ENCODE measurements at regions not wholly inside any gene's neighbourhood (a gene's known extent, or its start where the extent isn't known, plus 50 kb on each side); places are given as distances from the start of the nearest gene placed in this dataset.

DNA sequence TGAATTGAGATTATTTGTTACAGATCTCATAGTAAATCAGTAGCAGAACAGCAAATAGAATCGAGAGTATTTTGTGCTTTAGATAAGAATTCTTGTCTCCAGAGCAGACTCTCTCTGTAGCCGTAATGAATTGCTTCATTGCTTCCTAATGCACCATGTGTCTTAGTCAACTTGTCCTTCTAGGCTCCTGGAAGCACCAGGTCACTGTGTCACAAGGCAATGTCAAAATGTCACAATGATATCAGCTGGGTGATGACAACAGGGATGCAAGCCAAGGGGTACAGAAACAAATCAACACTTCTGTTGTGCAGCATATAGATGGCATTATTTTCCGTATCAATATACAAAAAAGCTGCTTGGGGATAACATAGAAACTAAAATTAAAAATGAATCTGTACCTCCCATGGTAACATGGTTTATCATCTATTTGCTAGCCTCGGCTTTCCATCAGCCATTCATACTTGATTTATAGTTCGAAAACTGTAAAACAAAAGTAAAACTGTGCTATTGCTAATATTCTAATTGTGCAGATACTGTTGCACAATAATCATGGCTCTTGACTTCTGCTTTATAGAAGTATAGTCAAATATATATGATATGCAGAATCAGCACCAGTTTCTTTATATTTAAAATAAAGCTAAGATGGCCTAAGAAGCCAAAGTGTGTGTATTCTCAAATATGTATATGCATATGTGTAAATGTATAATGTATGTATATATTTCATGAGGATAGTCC lies 435.9 kb upstream of the TLE4 start:
- no peak for DNase-seq (ENCODE audit: low read depth, low spot score)

DNA sequence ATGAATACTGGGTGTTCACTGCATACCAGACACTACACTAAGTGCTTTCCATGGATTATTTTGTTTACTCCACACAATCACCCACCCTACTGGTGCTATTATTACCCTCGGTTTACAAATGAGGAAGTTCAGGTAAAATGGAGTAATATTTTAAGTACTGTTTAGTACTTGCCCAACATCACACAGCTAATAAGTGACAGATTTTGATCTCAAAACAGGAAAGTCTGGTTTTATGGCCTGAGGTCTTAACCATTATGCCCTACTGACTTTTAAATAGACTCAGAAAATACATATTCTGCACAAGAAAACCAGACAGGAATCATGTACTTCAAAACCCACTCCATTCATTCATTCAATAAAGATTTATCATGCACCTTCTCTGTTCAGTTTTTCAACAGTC lies 431.0 kb upstream of the TLE4 start:
- DNase-seq (ENCODE audit: low read depth, low spot score) = no peak

DNA sequence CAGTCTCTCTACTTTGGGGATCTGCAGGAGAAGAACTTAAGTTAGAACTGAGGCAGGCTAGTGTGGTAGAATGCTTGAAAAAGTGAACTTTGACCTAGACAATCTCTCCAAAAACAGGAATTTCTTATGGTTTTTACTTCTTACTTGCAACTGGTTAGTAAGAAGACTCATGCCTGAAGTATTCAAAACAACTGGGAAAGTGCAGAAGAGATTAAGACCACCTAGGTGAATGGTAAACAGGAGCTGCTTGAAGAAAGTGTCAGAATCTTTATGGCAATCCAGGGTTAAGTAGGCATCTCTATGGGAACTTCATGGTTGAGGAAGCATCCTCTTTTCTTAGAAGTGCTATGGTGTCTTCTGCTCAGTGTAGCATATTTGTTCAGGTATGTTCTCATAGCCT lies 428.6 kb upstream of the TLE4 start:
- DNase-seq (ENCODE audit: low read depth, low spot score) = no peak

DNA sequence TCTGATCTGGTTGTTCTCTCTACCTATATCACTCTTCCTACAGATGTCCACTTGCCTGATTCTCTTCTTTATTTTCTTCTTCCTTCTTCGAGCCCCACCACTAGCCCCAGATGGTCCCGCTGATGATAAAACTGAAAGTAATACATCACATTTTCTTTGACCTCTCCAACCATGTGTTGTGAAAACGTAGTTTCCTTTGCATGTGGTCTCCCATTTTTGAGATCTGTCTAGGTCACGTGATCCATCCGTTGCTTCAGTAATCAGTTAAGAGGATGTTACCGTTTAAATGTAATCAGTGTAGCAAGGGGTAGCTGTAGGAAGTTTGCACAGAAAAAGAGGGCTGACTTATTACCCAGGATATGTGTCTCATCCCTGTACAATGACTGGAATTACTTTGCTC lies 426.3 kb upstream of the TLE4 start:
- no peak for DNase-seq (ENCODE audit: low read depth, low spot score)

DNA sequence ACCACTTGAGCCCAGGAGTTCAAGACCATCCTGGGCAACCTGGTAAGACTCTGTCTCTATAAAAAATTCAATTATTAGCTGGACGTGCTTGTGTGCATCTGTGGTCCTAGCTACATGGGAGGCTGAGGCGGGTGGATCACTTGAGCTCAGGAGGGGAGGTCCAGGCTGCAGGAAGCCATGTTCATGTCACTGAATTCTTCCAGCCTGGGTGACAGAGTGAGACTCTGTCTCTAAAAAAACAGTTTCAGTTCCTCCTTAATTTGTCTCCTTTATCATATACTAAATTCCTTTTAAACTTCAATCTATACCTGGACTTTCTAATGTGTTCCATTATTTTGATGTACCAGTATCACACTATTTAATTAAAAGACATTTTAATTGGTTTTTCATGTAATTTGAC lies 422.2 kb upstream of the TLE4 start:
- DNase-seq (ENCODE audit: low read depth, low spot score) = no peak

DNA sequence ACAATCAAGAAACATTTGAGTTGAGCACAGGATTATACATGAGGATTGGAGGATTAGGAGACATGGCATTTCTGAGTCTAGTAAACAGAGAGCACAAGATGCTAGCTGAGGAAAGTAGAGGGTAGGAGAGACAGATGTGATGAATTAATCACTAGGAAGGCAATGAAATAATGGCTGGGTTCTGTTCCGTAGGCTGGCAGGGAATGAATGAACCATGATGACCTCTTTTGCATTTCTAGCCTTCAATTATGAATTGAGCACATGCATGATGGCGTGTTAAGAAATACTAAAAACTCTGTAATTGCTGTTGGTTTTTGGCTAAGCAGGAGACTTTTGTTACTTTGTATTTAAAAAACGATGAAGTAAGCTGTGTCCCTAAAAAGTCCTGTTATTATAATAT lies 420.0 kb upstream of the TLE4 start:
- DNase-seq (ENCODE audit: low read depth, low spot score) = no peak

DNA sequence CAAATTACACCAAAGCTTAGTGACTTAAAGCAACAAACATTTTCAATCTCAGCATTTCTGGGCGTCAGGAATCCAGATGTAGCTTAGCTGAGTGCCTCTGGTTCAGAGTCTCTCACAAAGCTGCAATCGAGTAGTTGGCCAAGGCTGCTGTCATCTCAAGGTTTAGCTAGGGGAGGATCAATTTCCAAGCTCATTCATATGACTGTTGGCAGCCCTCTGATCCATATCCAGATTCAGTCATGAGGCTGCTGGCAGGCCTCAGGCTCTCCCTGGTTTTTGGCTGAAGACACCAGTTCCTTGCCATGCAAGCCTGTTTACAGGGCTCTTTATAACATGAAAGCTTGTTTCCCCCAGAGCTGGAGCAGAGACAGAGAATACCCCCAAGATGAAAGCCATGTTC lies 419.5 kb upstream of the TLE4 start:
- DNase-seq (ENCODE audit: low read depth, low spot score) = no peak

DNA sequence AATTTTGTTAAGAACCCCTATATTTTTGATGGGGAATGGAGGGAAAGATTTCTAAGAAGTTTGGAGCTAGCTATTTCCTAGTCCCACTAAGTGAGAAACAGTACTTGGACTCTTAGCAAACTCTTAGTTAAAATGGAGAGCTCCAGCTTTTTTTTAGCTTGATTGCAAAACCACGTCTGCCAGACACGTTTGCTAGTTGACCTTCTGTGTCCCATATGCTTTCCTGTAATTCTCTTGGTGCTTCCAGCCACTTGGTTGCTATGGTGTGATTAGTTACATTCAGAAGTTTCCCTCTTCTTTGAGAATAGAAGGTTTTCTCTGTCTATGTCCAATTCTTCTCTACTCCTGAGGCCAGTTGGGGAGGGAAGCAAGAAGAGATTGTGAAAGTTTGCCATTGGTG lies 417.0 kb upstream of the TLE4 start:
- no peak for DNase-seq (ENCODE audit: low read depth, low spot score)

DNA sequence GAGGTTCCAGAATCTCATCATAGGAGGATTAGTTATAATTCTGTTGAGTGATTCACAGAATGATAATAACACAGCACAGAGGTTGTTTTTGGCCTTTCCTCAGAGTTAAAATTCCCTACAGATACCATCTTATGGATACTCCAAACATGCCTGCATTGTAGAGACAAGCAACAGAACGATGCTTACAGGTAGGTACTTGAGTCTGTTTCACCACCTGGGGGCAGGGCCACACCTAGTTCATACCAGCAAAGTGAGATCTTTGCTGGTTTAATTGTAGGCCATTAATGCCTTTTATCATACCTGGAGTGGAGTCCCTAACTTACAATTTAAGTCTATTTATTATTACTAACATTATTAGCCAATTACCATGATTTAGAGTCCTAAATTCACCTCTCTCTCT lies 416.5 kb upstream of the TLE4 start:
- no peak for DNase-seq (ENCODE audit: low read depth, low spot score)

DNA sequence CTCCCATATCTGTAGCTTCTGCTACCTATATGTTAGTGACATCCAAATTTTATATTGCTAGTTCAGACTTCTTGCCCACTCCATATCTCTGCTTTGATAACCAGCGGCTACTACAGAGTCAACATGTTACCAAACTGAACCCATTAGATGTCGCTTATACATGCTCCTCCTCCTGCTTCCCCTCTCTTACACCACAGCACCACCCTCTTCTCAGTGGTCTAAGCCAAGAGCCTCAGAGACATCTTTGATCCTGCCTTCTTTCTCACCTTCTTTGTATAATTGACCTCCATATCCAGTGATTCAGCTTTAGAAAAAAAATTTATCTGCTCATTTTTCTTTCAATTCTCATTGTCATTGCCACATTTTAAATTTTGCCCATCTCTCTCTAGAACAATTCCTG lies 408.2 kb upstream of the TLE4 start:
- no peak for DNase-seq (ENCODE audit: low read depth, low spot score)

DNA sequence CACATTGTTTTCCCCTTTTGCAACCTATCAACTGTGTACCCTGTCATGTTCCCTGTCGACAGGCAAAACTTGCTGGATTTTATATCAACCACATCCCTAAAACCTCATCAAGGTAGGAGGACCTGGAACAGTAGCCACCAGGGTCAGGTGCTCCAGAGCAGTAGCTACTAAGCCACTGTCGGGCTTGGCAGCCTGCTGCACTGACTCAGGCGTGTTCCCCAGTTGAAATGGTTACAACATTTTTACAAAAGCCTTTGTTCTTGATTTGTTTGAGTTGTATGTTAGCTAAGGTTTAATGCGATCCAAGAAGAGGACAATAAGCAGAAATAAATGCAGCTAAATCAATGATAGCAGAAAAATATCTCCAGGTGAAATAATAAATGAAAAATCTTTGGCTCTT lies 407.4 kb upstream of the TLE4 start:
- no peak for DNase-seq (ENCODE audit: low read depth, low spot score)

DNA sequence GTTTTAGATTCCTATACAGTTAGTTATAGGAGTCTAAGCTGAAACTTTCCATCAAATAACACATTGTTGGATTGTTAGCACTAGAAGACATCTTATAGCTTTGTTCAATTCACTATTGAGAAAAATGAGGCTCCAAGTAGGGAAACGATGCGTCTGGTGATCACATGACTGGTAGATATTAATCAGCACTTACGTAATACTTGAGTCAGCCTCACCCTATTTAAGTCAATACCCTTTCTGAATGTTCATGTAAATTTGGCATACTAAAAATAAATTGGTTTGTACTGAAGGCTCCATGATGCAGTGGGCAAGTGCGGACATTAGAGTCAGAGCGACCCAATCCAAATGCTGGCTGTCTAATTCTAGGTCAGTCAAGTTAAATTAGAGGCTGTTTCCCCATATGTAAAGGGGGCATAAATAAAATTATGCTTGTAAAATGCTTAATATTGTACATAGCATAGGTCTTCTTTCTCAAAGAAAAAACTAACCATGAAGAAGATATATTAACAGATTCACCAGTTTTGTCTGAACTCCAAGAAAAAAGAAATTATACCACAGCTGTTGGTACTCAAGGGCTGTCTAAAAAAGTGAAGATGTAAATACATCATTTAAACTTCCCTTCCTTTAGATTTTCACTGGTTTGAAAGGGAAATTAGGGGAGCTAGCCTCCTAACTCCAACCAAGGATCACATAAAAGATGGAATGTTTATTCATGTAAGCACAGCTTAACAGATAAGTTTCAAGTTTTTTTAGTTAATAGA lies 406.6 kb upstream of the TLE4 start:
- DNase-seq (ENCODE audit: low read depth, low spot score) = no peak

DNA sequence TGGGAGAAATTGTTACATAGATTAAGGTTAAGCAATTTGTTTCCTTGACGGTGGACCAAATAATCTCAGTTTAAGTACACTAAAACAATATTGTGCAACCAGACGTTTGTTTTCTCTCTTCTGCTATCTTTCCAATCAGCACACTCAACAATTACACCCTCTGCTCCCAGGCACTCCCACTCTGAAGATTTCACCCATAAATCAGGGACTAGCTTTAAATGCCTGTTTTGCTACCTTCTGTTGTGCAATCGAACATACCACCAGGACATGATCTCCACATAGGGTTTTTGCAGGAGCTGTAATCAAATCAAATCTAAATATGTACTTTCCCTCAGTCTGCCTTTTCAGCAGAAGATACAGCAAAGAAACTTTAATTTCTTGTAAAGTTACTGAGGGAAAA lies 405.8 kb upstream of the TLE4 start:
- no peak for DNase-seq (ENCODE audit: low read depth, low spot score)

DNA sequence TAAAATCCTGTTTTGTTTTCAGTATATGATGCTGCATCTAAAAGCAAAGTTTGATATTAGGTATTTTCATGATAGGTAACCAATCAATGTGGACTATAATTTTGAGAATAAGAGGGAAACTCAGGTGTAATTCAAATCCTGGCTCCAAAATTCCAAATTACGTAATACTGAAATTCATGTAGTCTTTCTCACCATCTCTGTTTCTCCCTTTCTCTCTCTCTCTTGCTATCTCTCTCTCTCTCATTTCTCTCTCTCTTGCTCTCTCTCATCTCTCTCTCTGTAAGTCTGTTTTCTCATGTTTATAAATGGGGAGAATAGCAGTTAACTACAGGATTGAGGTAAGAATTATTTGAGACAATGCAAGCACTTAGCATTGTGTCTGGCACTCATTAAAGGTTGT lies 401.1 kb upstream of the TLE4 start:
- DNase-seq (ENCODE audit: low read depth, low spot score) = no peak

DNA sequence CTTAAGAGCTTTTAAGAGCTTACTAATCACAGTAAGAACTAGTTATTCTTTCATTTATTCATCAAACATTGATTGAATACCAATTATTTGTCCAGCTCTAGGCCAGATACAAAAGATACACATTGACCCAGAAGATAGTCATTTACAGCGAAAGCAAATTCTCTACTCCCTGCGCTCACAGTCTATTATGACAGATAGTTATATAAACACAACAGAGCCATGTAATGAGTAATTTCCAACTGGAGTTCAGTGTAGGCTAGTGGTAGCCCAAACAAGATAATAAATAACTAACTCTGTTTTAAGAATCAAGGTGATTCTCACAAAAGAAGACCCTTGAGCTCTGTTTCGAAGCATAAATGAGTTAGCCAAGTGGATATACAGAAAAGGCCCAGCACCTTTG lies 397.8 kb upstream of the TLE4 start:
- DNase-seq (ENCODE audit: low read depth, low spot score) = no peak

DNA sequence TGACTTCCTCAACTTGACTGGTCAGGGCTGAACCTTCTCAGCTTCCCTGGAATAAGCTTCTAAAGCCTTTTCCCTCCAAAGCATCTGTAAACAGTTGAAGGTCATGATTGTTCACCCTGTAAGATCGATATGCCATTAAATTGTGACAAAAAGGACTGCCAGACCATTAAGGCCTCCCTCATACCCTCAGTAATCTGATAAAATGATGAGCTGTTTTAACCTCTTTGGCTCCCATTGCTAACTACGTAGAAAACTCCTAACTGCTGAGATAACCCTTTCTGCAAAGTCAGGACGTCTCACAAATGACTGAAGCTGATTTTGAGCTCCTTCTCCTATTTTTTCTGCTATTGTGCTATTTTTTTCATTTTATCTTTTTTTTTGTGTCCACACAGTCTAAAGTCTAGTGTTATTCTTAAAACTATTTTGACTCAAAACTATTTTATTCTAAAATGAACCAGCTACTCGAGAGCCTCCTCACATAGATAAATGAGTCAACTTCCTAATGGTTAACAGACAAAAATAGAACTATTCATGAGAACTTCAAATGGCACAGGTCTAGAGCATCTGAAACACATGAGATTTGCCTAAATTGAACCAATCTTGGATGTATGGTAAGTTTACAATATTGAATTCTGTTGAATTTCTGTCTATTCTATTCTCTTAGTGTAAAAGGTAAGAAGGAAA lies 395.6 kb upstream of the TLE4 start:
- DNase-seq (ENCODE audit: low read depth, low spot score) = no peak

DNA sequence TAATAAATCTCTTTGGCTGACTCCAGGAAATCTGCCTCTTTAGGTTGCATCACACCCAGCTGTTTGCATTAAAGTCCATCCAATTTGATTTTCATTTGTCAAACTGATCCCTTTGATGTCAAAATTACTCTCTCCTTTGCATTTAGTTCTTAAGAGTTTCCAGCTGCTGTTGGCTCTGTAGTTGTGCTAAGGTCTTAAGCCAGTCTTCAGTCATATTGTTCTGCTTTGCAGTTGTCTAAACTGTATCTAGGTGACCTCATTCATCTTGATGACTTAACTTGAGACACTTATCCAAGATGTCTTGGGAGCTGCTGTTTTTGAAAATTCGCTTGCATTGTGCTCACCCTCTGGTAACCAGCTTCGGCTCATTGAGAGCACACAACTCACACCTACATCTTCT lies 386.9 kb upstream of the TLE4 start:
- DNase-seq (ENCODE audit: low read depth, low spot score) = no peak

DNA sequence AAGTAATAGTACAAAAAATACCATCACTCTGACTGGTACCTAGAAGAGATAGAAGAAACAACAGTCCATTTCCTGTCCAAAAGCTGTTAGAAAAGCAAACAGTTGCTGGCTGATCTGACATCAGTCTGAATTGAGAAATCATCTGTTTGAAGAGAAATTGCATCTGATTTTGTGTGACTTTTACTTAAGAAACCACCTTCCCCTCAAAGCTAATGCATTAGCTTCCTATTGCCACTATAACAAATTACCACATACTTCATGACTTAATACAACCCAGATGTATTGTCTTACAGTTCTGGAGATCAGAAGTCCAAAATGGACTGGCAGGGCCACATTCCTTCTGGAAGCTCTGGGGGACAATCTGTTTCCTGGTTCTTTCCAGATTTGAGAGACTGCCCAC lies 385.9 kb upstream of the TLE4 start:
- no peak for DNase-seq (ENCODE audit: low read depth, low spot score)

DNA sequence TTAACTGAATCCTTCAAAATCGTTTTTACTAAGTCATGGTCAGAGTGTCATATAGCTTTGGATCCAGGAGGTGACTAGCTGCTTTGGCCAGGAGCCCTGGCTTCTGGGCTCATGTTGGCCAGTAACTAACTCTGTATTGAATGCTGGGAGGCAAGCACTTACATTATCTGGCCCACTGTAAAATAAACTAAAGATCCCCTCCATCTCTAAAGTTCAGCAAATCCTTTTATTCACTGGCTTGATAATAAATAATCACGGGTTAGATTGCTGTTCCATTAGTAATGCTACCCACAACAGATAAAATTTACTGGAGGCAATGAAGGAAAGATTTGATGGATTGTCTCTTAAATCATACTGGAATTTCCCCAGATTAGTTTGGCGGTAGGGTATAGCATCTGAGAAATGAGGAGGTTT lies 382.2 kb upstream of the TLE4 start:
- no peak for DNase-seq (ENCODE audit: low read depth, low spot score)

DNA sequence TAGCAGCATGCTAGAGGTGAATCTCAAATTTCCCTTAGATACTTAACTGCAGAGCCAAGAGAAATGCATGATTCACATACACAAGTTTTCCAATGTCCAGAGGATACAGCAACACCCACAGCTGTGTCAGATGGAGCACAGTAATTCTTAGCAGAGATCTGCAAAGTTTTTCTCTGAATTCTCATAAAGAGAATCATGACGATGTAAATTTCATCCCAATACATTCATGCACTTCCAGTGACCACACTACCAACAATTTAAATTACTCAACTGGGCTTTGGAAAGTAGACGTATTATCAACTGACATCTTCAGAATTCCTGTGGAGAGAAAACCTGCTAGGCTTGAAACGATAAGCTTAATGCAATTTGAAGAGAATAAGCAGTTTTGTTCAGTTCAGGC lies 378.8 kb upstream of the TLE4 start:
- no peak for DNase-seq (ENCODE audit: low read depth, low spot score)

DNA sequence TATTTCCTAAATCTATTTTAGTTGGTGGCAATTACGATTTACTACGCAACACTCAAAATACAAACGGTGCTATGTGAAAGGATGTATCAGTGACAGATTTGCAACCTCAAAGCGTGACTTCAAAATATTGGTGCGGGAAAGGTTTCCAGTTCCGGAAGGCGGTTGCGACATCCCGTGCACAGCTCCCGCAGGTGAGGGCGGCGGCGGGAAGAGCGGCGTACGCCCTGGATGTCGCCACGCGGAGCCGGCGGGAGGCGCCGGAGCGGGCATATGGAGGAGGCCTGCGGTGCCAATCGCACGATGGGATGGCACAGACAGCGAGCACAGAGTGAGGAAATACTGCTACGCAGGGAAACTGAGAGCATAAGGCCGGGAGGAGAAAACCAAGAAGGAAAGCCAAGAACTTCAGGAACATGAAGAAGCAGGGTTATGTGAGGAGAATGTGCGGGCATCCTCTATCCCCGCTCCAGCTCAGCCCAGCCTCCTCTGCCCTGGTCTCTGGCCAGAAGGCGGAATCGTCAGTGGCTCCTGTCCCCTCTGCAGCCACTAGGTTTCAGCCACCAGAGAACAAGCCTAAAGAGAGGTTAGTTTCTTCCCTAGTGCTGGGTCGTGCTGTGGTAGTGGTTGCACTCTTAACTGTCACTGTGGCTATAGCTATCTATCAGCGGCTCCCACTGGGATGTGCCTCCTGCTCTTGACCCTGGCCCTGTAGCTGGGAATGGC lies 378.1 kb upstream of the TLE4 start:
- no peak for DNase-seq (ENCODE audit: low read depth, low spot score)

DNA sequence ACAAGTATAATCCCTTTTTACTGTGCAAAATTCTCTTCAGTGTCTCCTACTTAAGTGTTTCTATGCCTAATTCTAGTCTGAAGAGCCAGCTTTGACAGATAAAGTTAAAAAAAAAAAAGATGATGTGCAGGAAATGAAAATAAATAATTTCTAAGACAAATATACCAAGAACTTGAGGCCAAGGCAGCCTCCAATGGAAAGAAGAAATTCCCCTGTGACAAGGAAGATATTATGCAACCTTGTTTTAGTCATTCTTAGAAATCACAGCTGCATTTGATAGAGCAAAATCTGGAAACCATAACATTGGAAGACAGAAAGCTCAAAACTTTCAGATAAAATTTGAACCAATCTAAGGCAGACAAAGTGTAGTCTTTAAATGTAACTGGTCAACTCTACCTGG lies 375.9 kb upstream of the TLE4 start:
- peak; percentile 64 for DNase-seq (ENCODE audit: low read depth, low spot score)
